WTC11 (cell line): ENCODE measurements at regions not wholly inside any gene's neighbourhood (a gene's known extent, or its start where the extent isn't known, plus 50 kb on each side); places are given as distances from the start of the nearest gene placed in this dataset.

Source experiments
- ATF1 ChIP-seq: sonication (generic); formaldehyde crosslinking; IDR thresholded peaks from 2 replicates; pipeline ENCODE4 v1.8.1; 2023; ENCODE audit warnings: mild to moderate bottlenecking, moderate library complexity, missing genetic modification reagents
- CREM ChIP-seq: sonication (generic); formaldehyde crosslinking; IDR thresholded peaks from 2 replicates; pipeline ENCODE4 v1.8.1; 2022; ENCODE audit warnings: mild to moderate bottlenecking, missing genetic modification reagents, moderate library complexity
- KAT7 ChIP-seq: sonication (generic); formaldehyde crosslinking; IDR thresholded peaks from 2 replicates; pipeline ENCODE4 v1.8.1; 2023; ENCODE audit warnings: missing genetic modification reagents, mild to moderate bottlenecking, borderline replicate concordance
- NR1H2 ChIP-seq: sonication (generic); formaldehyde crosslinking; IDR thresholded peaks from 2 replicates; pipeline ENCODE4 v1.9.0; 2021; ENCODE audit warnings: mild to moderate bottlenecking, moderate library complexity, missing genetic modification reagents
- SMAD3 ChIP-seq: sonication (generic); formaldehyde crosslinking; IDR thresholded peaks from 2 replicates; pipeline ENCODE4 v1.8.0; 2022; ENCODE audit warnings: missing genetic modification reagents, mild to moderate bottlenecking, borderline replicate concordance
- SP1 ChIP-seq: sonication (generic); formaldehyde crosslinking; conservative IDR thresholded peaks from 2 replicates; pipeline ENCODE4 v1.8.1; 2022; ENCODE audit warnings: missing genetic modification reagents
- TF ChIP-seq, protein P1 (sequence below): fragments of 200-600 bp; IDR thresholded peaks from 2 replicates; pipeline ENCODE4 v1.8.0; 2022; ENCODE audit warnings: antibody characterized with exemption
- TF ChIP-seq, protein P2 (sequence below): sonication (generic); formaldehyde crosslinking; IDR thresholded peaks from 2 replicates; pipeline ENCODE4 v1.8.1; 2023; ENCODE audit warnings: mild to moderate bottlenecking, missing genetic modification reagents

DNA sequence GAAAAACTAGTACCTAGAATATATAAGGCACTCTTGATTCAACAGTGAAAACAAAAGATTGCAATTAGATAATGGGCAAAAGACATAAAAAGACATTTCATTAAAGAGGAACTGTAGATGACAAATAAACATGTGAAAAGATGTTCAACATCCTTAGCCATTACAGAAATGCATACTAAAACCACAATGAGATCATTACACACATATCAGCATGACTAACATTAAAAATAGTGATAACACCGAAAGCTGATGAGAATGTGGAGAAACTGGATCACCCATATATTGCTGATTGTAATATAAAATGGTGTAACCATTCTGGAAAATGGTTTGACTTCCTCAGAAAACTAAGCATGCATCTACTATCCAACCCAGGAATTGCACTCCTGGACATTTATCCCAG, 340.3 kb downstream of the SEC16B start:
- TF ChIP-seq SP1 (CRISPR knock-in tag) (no peak), NR1H2 (CRISPR knock-in tag) (no peak), SMAD3 (CRISPR knock-in tag) (no peak), ATF1 (no peak), KAT7 (CRISPR knock-in tag) (no peak), CREM (CRISPR knock-in tag) (no peak)
- TF ChIP-seq, protein P1, sequence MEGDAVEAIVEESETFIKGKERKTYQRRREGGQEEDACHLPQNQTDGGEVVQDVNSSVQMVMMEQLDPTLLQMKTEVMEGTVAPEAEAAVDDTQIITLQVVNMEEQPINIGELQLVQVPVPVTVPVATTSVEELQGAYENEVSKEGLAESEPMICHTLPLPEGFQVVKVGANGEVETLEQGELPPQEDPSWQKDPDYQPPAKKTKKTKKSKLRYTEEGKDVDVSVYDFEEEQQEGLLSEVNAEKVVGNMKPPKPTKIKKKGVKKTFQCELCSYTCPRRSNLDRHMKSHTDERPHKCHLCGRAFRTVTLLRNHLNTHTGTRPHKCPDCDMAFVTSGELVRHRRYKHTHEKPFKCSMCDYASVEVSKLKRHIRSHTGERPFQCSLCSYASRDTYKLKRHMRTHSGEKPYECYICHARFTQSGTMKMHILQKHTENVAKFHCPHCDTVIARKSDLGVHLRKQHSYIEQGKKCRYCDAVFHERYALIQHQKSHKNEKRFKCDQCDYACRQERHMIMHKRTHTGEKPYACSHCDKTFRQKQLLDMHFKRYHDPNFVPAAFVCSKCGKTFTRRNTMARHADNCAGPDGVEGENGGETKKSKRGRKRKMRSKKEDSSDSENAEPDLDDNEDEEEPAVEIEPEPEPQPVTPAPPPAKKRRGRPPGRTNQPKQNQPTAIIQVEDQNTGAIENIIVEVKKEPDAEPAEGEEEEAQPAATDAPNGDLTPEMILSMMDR: no peak
- TF ChIP-seq, protein P2, sequence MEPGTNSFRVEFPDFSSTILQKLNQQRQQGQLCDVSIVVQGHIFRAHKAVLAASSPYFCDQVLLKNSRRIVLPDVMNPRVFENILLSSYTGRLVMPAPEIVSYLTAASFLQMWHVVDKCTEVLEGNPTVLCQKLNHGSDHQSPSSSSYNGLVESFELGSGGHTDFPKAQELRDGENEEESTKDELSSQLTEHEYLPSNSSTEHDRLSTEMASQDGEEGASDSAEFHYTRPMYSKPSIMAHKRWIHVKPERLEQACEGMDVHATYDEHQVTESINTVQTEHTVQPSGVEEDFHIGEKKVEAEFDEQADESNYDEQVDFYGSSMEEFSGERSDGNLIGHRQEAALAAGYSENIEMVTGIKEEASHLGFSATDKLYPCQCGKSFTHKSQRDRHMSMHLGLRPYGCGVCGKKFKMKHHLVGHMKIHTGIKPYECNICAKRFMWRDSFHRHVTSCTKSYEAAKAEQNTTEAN (CRISPR knock-in tag): no peak
